GM12874 (cell line): ENCODE measurements at regions not wholly inside any gene's neighbourhood (a gene's known extent, or its start where the extent isn't known, plus 50 kb on each side); places are given as distances from the start of the nearest gene placed in this dataset.

Source experiments
- CTCF ChIP-seq: IDR thresholded peaks from 2 replicates; pipeline ENCODE4 v1.5.1; 2011; ENCODE audit warnings: low read depth, mild to moderate bottlenecking, control low read depth, low read length, moderate library complexity; ENCODE audit not compliant: insufficient read depth

- TF ChIP-seq CTCF: no peak
Observed at GRCh38 chr10:30708234-30708633, 78.7 kb upstream of the LYZL2 start.

DNA sequence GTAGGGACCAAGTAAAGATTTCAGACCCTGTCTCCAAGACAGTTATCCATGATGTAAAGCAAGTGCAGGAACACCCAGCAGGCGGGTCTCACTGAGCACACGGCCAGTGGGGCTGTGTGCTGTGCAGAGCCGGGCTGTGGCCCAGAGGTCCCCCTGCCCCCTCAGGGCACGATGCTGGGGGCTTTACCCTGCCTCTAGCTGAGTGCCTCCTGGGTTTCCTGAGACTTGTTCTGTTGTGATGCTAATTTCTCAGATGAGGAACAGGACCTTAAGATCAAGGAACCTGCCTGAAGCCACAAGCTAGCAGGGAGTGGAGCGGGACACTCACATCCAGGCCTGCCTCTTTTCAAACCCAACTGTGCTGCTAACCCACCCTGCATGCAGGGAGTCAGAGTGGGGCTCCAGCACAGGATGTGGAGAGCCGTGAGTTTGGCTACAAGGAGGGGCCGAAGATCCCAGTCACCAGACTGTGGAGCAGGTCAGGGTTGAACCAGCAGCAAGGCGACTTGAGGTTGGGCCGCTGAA lies 76.1 kb upstream of the LYZL2 start:
- TF ChIP-seq CTCF: no peak

DNA sequence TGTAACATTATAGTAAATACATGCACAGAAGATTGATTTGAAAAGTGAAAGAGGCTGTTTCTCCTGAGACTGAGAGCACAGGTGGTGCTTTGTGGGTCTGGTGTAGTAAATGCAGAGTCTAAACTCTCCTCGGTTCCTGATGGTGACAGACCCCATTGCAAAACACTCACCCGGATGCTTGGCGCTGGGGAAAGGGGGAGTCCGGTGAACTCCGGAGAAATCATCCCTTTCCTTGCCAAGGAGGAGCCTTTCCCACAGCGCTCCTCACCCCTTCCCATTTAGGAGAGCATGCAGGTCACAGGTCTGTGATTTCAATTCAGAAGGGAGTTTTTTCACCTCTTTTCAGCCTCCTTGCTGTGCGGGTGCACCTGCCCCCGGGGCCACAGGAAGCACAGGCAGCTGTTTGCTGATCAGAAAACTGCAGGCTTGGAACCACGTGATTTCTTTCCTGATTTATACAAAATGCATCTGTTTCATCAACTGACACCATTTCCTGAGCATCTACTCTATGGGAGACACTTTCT lies 75.6 kb upstream of the LYZL2 start:
- TF ChIP-seq CTCF: no peak

GRCh38 chr10:30704026-30704600 lies 74.6 kb upstream of the LYZL2 start:
- no peak for TF ChIP-seq CTCF

DNA sequence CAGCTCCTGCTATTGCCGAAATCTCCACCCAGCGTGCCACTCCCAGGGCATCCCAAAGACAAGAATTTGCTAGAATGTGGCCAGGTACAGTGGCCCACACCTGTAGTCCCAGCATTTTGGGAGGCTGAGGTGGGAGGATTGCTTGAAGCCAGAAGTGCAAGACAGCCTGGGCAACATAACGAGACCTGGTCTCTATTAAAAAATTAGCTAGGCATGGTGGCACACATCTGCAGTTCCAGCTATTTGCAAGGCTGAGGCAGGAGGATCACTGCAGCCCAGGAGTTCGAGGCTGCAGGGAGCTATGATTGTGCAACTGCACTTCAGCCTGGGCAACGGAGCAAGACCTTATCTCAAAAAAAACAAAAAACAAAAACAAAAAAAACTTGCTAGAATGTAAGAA lies 73.3 kb upstream of the LYZL2 start:
- TF ChIP-seq CTCF: no peak

GRCh38 chr10:30701451-30702173 lies 72.1 kb upstream of the LYZL2 start:
- no peak for TF ChIP-seq CTCF

- TF ChIP-seq CTCF: no peak
Observed at GRCh38 chr10:30697806-30698205, 68.3 kb upstream of the LYZL2 start.
